ENCODE measurements at regions not wholly inside any gene's neighbourhood (a gene's known extent, or its start where the extent isn't known, plus 50 kb on each side); places are given as distances from the start of the nearest gene placed in this dataset.
"Not testable (repeated sequence)": the region's sequence is repeated elsewhere in the genome, so short reads cannot be mapped to it uniquely, and the experiment has no call there.

DNA sequence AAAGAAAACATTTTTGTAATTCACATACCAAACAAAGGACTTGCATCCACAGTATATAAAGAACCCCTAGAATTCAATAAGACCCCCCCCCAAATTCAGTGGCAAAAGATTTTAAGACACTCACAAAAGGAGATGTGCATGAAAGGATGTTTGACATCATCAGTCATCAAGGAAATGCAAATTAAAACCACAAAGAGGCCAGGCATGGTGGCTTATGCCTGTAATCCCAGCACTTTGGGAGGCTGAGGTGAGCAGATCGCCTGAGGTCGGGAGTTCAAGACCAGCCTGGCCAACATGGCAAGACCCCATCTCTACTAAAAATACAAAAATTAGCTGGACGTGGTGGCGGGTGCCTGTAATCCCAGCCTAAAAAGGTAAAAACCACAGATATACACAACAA, 61.3 kb downstream of the AIPL1 start:
- POLR2A ChIA-PET; H3K4me3 ChIP-seq (ENCODE audit: low read depth, low read length); H3K27ac ChIP-seq (ENCODE audit: extremely low read depth, low read depth, low read length); H3K36me3 ChIP-seq (ENCODE audit: control insufficient read depth in 2 of 2, insufficient read depth in 1 of 2, low read length in 2 of 2); H3K4me1 ChIP-seq (ENCODE audit: control insufficient read depth, insufficient read depth, low read length); H3K9me3 ChIP-seq (ENCODE audit: control insufficient read depth, insufficient read depth, low read depth, low read length): not testable (repeated sequence)
- CTCF ChIA-PET = interaction anchor here (0.6 kb wide), 1 partner anchor 456 kb away, joined by 4 read pairs; no protein-coding TSS in a partner anchor

- Histone ChIP-seq H3K36me3 (ENCODE audit: control insufficient read depth in 2 of 2, insufficient read depth in 1 of 2, low read length in 2 of 2) (no peaks in the 10 kb centered on the region), H3K4me3 (ENCODE audit: low read depth, low read length) (no peak overlapping the region), H3K4me1 (ENCODE audit: control insufficient read depth, insufficient read depth, low read length) (no peaks in the 10 kb centered on the region), H3K27ac (ENCODE audit: extremely low read depth, low read depth, low read length) (no peak overlapping the region), H3K9me3 (ENCODE audit: control insufficient read depth, insufficient read depth, low read depth, low read length) (no peaks in the 10 kb centered on the region)
- ChIA-PET POLR2A (no interaction called here), CTCF (interaction anchor here (0.5 to 1.0 kb wide), 2 partner anchors 56 to 447 kb away, joined by 3 read pairs; no protein-coding TSS in a partner anchor)
- no peak for TF ChIP-seq ZNF23 (tag by site-specific recombination; IDR thresholded peaks at IDR 0.05; ENCODE audit: borderline replicate concordance)
- TF ChIP-seq ZNF362 (tag by site-specific recombination; IDR thresholded peaks at IDR 0.05) = no peak
- TF ChIP-seq ZNF280D (tag by site-specific recombination; IDR thresholded peaks at IDR 0.05) = no peak
- TF ChIP-seq, protein P1, sequence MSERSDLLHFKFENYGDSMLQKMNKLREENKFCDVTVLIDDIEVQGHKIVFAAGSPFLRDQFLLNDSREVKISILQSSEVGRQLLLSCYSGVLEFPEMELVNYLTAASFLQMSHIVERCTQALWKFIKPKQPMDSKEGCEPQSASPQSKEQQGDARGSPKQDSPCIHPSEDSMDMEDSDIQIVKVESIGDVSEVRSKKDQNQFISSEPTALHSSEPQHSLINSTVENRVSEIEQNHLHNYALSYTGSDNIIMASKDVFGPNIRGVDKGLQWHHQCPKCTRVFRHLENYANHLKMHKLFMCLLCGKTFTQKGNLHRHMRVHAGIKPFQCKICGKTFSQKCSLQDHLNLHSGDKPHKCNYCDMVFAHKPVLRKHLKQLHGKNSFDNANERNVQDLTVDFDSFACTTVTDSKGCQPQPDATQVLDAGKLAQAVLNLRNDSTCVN (tag by site-specific recombination; optimal IDR thresholded peaks at IDR 0.05) = no peak
- TF ChIP-seq, protein P2, sequence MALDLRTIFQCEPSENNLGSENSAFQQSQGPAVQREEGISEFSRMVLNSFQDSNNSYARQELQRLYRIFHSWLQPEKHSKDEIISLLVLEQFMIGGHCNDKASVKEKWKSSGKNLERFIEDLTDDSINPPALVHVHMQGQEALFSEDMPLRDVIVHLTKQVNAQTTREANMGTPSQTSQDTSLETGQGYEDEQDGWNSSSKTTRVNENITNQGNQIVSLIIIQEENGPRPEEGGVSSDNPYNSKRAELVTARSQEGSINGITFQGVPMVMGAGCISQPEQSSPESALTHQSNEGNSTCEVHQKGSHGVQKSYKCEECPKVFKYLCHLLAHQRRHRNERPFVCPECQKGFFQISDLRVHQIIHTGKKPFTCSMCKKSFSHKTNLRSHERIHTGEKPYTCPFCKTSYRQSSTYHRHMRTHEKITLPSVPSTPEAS (tag by site-specific recombination; IDR thresholded peaks at IDR 0.05) = no peak
- TF ChIP-seq ZNF529 (tag by site-specific recombination; IDR thresholded peaks at IDR 0.05; ENCODE audit: insufficient replicate concordance) = no peak
- TF ChIP-seq ZNF843 (tag by site-specific recombination; IDR thresholded peaks at IDR 0.05) = no peak
- TF ChIP-seq, protein P3, sequence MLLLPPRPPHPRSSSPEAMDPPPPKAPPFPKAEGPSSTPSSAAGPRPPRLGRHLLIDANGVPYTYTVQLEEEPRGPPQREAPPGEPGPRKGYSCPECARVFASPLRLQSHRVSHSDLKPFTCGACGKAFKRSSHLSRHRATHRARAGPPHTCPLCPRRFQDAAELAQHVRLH (tag by site-specific recombination; IDR thresholded peaks at IDR 0.05) = no peak
These were observed 68.7 kb downstream of the AIPL1 start for GRCh38 chr17:6366221-6366666.

DNA sequence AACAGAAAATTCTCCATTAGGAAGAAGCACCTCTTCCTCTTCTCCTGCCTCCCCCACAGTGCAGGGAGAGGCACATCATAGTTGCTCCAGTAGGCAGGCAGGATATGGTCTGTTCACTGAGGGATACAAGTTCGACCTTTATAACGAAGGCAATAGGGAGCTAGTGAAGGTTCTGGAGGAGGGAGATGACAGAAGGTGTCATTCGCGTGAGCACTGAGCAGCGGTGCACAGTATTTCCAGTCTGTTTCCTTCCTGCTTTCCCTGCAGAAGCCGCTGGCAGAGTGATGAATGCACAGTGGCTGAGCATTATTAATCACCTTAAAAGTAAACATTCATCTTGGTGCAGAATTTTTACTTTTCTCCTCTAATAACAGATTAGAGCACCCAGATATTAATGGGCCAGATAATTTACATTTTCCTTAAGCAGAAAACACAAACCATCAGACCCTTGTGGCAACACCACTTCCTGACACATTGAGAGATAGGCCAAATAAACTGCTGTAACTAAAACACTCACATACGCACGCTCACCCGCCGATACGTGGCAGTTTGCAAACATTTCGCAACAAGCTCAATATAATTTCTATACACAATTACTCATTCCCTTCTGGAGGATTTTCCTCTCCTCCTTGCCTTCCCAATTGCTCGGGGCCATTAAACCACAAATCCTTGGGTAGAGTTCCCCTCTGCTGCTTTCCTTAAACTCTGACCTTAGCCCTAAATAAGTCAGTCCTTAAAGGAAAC, 69.5 kb downstream of the AIPL1 start:
- no peak overlapping the region for H3K27ac ChIP-seq (ENCODE audit: extremely low read depth, low read depth, low read length)
- POLR2A ChIA-PET = no interaction called here
- no peak overlapping the region for H3K4me3 ChIP-seq (ENCODE audit: low read depth, low read length)
- no peaks in the 10 kb centered on the region for H3K36me3 ChIP-seq (ENCODE audit: control insufficient read depth in 2 of 2, insufficient read depth in 1 of 2, low read length in 2 of 2)
- H3K9me3 ChIP-seq (ENCODE audit: control insufficient read depth, insufficient read depth, low read depth, low read length) = no peaks in the 10 kb centered on the region
- no peak for TF ChIP-seq ZNF658 (tag by site-specific recombination; IDR thresholded peaks at IDR 0.05)
- TF ChIP-seq ZNF639 (tag by site-specific recombination; IDR thresholded peaks at IDR 0.05) = no peak
- TF ChIP-seq REPIN1 (tag by site-specific recombination; IDR thresholded peaks at IDR 0.05; ENCODE audit: low read depth) = no peak
- TF ChIP-seq ZNF16 (tag by site-specific recombination; IDR thresholded peaks at IDR 0.05; ENCODE audit: low read depth) = peak; percentile 50; the same call in 1 of the 2 replicates
- no peaks in the 10 kb centered on the region for H3K4me1 ChIP-seq (ENCODE audit: control insufficient read depth, insufficient read depth, low read length)
- CTCF ChIA-PET = interaction anchor here (0.5 to 1.0 kb wide), 3 partner anchors 57 to 446 kb away, joined by 3 read pairs; no protein-coding TSS in a partner anchor
